PC-3 (cell line): ENCODE measurements at regions not wholly inside any gene's neighbourhood (a gene's known extent, or its start where the extent isn't known, plus 50 kb on each side); places are given as distances from the start of the nearest gene placed in this dataset.

ENCODE experiments used
- ATAC-seq: fragments of 200-7000 bp; cut with Tn5 transposase; 2 replicates; pipeline ENCODE4 v1.9.1; 2020; ENCODE audit warnings: mild to moderate bottlenecking, moderate library complexity
- BruUV-seq: library from RNA; stranded (reverse); fragments of 400-500 nt; replicated peaks from 2 replicates; lab custom pipeline; 2021; lab: Mats Ljungman, UMichigan
- CTCF ChIA-PET: fragments of 300-600 bp; sonication (Branson Sonifier 250); formaldehyde crosslinking; loops from one replicate; lab custom pipeline; 2022; ENCODE audit warnings: antibody characterized with exemption; lab: Charles Lee
- POLR2A ChIA-PET: fragments of 300-600 bp; sonication (Branson Sonifier 250); formaldehyde crosslinking; loops from one replicate; lab custom pipeline; 2022; ENCODE audit warnings: antibody characterized with exemption; ENCODE audit not compliant: unreplicated experiment; lab: Charles Lee
- DNase-seq: peaks from one replicate; pipeline ENCODE4 v3.0.0-alpha.2; 2015
- H2AFZ ChIP-seq: fragments of 300-600 bp; sonication (generic); 2 replicates; pipeline ENCODE4 v1.6.0; 2016; ENCODE audit warnings: antibody characterized with exemption, low read length
- H3F3A ChIP-seq: fragments of 300-600 bp; sonication (generic); one replicate; pipeline ENCODE4 v1.6.0; 2017; ENCODE audit warnings: antibody characterized with exemption, low read length, control low read depth, mild to moderate bottlenecking; ENCODE audit not compliant: unreplicated experiment
- H3K27ac ChIP-seq: fragments of 300-600 bp; sonication (generic); 2 replicates; pipeline ENCODE4 v1.5.1; 2016; ENCODE audit warnings: mild to moderate bottlenecking, low read length
- H3K27me3 ChIP-seq: fragments of 300-600 bp; sonication (generic); 2 replicates; pipeline ENCODE4 v1.6.1; 2016; ENCODE audit warnings: low read length, mixed read lengths
- H3K36me3 ChIP-seq: fragments of 300-600 bp; sonication (generic); 2 replicates; pipeline ENCODE4 v1.6.1; 2016; ENCODE audit warnings: low read depth, mixed run types, low read length, mixed read lengths
- H3K4me1 ChIP-seq: fragments of 300-600 bp; sonication (generic); 2 replicates; pipeline ENCODE4 v1.5.1; 2016; ENCODE audit warnings: low read length; ENCODE audit not compliant: insufficient read depth
- H3K4me2 ChIP-seq: fragments of 300-600 bp; sonication (generic); 2 replicates; pipeline ENCODE4 v1.6.0; 2016; ENCODE audit warnings: low read length
- H3K4me3 ChIP-seq: fragments of 300-600 bp; sonication (generic); 2 replicates; pipeline ENCODE4 v1.5.1; 2016; ENCODE audit warnings: mild to moderate bottlenecking, low read length, mixed read lengths
- H3K79me2 ChIP-seq: fragments of 300-600 bp; sonication (generic); 2 replicates; pipeline ENCODE4 v1.6.1; 2017; ENCODE audit warnings: low read length, mixed read lengths
- H3K9ac ChIP-seq: fragments of 300-600 bp; sonication (generic); 2 replicates; pipeline ENCODE4 v1.6.0; 2016; ENCODE audit warnings: mild to moderate bottlenecking, low read length
- H3K9me2 ChIP-seq: fragments of 300-600 bp; sonication (generic); replicated peaks from 2 replicates; pipeline ENCODE4 v1.6.1; 2016; ENCODE audit warnings: mixed run types, low read length, mixed read lengths
- H3K9me3 ChIP-seq: fragments of 300-600 bp; sonication (generic); 2 replicates; pipeline ENCODE4 v1.6.1; 2016; ENCODE audit warnings: low read length, mixed read lengths
- H4K20me1 ChIP-seq: fragments of 300-600 bp; sonication (generic); 2 replicates; pipeline ENCODE4 v1.6.1; 2016; ENCODE audit warnings: low read length, mixed read lengths
- EZH2 ChIP-seq: fragments of 300-600 bp; sonication (generic); IDR thresholded peaks from one replicate; pipeline ENCODE4 v1.6.1; 2017; ENCODE audit warnings: antibody characterized with exemption, mild to moderate bottlenecking, low read length; ENCODE audit not compliant: unreplicated experiment
- EZH2phosphoT487 ChIP-seq: fragments of 300-600 bp; sonication (generic); IDR thresholded peaks from 2 replicates; pipeline ENCODE4 v1.6.1; 2018; ENCODE audit warnings: mild to moderate bottlenecking, antibody characterized with exemption, low read length, borderline replicate concordance
- intact Hi-C: fragments of 100-400 bp; cut with micrococcal nuclease; formaldehyde crosslinking; loops from 2 replicates; pipeline ENCODE4 v1.9.0; 2023
- TF ChIP-seq, protein P1 (sequence below): fragments of 300-600 bp; sonication (generic); conservative IDR thresholded peaks from 2 replicates; pipeline ENCODE4 v1.5.1; 2017; ENCODE audit warnings: antibody characterized with exemption, low read depth, mild to moderate bottlenecking, low read length

DNA sequence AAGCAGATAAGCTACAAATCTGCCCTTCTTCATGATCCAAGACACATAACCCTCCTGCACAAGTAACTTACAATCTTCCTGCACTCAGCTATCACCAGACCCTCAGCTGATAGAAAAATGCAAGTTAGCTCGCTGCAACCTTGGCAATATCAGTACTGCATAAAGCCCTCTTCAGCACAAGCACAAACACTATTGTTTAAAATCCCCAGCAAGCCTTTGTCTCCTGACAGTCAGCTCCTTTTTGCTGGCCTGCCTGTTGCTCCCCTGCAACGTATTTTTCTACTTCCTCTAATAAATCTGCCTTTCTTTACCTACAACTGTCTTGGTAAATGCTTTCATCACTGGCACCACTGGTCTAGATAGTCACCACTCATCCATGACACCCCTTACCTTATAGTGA, 59.8 kb downstream of the BAMBI start:
- intact Hi-C loops = no loop called here
- TF ChIP-seq, protein P1, sequence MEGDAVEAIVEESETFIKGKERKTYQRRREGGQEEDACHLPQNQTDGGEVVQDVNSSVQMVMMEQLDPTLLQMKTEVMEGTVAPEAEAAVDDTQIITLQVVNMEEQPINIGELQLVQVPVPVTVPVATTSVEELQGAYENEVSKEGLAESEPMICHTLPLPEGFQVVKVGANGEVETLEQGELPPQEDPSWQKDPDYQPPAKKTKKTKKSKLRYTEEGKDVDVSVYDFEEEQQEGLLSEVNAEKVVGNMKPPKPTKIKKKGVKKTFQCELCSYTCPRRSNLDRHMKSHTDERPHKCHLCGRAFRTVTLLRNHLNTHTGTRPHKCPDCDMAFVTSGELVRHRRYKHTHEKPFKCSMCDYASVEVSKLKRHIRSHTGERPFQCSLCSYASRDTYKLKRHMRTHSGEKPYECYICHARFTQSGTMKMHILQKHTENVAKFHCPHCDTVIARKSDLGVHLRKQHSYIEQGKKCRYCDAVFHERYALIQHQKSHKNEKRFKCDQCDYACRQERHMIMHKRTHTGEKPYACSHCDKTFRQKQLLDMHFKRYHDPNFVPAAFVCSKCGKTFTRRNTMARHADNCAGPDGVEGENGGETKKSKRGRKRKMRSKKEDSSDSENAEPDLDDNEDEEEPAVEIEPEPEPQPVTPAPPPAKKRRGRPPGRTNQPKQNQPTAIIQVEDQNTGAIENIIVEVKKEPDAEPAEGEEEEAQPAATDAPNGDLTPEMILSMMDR = no peak
- TF ChIP-seq EZH2phosphoT487 (no peak), EZH2 (no peak)
- no peaks in the 10 kb centered on the region for H3K79me2 ChIP-seq
- H3K9me3 ChIP-seq = no peaks in the 10 kb centered on the region
- H3K27me3 ChIP-seq = no peaks in the 10 kb centered on the region
- no peaks in the 10 kb centered on the region for H3K9me2 ChIP-seq
- ChIA-PET CTCF (no interaction called here), POLR2A (no interaction called here)
- no peaks in the 10 kb centered on the region for H3K36me3 ChIP-seq
- no peaks in the 10 kb centered on the region for H3K4me1 ChIP-seq
- H4K20me1 ChIP-seq = no peaks in the 10 kb centered on the region
- DNase-seq = no peak
- H3K9ac ChIP-seq = no peak overlapping the region
- no peak for ATAC-seq
- no peak overlapping the region for H2AFZ ChIP-seq
- no peak overlapping the region for H3K4me2 ChIP-seq
- H3K4me3 ChIP-seq = no peak overlapping the region
- no peak overlapping the region for H3K27ac ChIP-seq
- no TSS peak for BruUV-seq
- no peaks in the 10 kb centered on the region for H3F3A ChIP-seq

DNA sequence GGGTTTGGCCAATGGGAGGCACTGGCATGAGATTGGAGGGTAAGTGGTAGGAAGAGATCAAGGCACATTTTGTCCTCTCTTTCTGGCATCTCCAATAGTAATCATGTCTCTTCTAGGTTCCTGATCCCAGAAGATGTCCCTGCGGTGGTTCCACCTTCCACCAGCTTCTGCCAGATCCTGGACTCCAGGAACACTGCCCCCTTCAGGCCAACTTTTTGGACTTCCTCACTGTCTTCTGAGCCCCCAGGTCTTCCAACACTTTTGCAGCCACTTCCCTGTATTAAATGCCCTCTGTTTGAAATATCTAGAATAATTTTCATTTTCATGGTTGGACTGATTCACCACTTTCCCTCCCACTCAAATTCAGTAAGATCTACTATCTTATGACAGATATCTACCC, 60.9 kb downstream of the BAMBI start:
- ChIA-PET CTCF (no interaction called here), POLR2A (interaction anchor here (0.7 kb wide), 1 partner anchor 923 kb away, joined by 4 read pairs; no protein-coding TSS in a partner anchor)
- H2AFZ ChIP-seq = no peak overlapping the region
- H3K36me3 ChIP-seq = no peaks in the 10 kb centered on the region
- no peak for DNase-seq
- H3K9ac ChIP-seq = no peak overlapping the region
- no peak overlapping the region for H3K27ac ChIP-seq
- TF ChIP-seq, protein P1 = peak; percentile 29; the same call in 1 of the 2 replicates
- no peak for TF ChIP-seq EZH2phosphoT487
- H3K79me2 ChIP-seq = no peaks in the 10 kb centered on the region
- H4K20me1 ChIP-seq = no peaks in the 10 kb centered on the region
- intact Hi-C loops = no loop called here
- no peaks in the 10 kb centered on the region for H3K4me1 ChIP-seq
- H3F3A ChIP-seq = no peaks in the 10 kb centered on the region
- ATAC-seq = no peak
- no peak overlapping the region for H3K4me3 ChIP-seq
- H3K9me3 ChIP-seq = no peaks in the 10 kb centered on the region
- H3K9me2 ChIP-seq = no peaks in the 10 kb centered on the region
- no peak overlapping the region for H3K4me2 ChIP-seq
- no TSS peak for BruUV-seq
- no peaks in the 10 kb centered on the region for H3K27me3 ChIP-seq

DNA sequence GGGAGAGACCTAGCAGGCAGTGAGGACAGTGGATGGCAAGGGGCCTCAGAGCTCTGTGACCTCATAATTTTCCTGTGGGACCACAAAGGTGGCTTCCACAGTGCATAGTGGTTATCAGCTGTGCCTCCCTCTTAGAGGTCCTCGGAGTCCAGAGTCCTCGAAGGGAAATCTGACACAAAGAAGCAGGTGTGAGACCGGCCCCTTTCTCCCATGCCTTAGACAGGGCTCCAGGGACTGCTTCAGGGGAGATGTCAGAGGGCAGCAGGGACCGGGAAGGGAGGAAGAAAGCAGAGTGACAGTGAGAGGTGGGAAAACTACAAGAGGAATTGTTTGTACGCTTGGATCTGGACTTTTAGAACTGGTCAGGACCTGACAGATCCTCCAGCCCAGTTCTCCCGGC, 66.3 kb downstream of the BAMBI start:
- CTCF ChIA-PET = no interaction called here

More for the DNA sequence above, 66.3 kb downstream of the BAMBI start:
- DNase-seq = no peak
- Histone ChIP-seq H3K79me2 (no peaks in the 10 kb centered on the region), H3K27ac (no peak overlapping the region), H3K9me3 (no peaks in the 10 kb centered on the region), H3K36me3 (no peaks in the 10 kb centered on the region), H3K4me2 (no peak overlapping the region), H4K20me1 (no peaks in the 10 kb centered on the region), H3K4me3 (no peak overlapping the region), H3K4me1 (no peaks in the 10 kb centered on the region), H3K9ac (no peak overlapping the region), H3K9me2 (no peaks in the 10 kb centered on the region), H3F3A (no peaks in the 10 kb centered on the region), H3K27me3 (no peaks in the 10 kb centered on the region), H2AFZ (no peak overlapping the region)
- no TSS peak for BruUV-seq
- POLR2A ChIA-PET = no interaction called here
- intact Hi-C loops = no loop called here
- TF ChIP-seq, protein P1 = no peak
- TF ChIP-seq EZH2phosphoT487 (no peak), EZH2 (no peak)
- no peak for ATAC-seq
